Upper lobe of right lung (tissue), 1 donor: ENCODE measurements at regions not wholly inside any gene's neighbourhood (a gene's known extent, or its start where the extent isn't known, plus 50 kb on each side); places are given as distances from the start of the nearest gene placed in this dataset.

Experiments
- ATAC-seq: fragments of 200-7000 bp; cut with Tn5 transposase; one replicate; pipeline ENCODE4 v1.9.1; 2020; ENCODE audit warnings: mild to moderate bottlenecking, moderate library complexity
- DNase-seq: peaks from one replicate; pipeline ENCODE4 v3.0.0-alpha.2; 2020
- H3K27ac ChIP-seq: fragments of 200-600 bp; one replicate; pipeline ENCODE4 v1.8.0; 2022
- H3K27me3 ChIP-seq: fragments of 200-600 bp; one replicate; pipeline ENCODE4 v1.8.0; 2022; ENCODE audit warnings: mild to moderate bottlenecking
- H3K36me3 ChIP-seq: fragments of 200-600 bp; one replicate; pipeline ENCODE4 v1.8.0; 2022
- H3K4me1 ChIP-seq: fragments of 200-600 bp; one replicate; pipeline ENCODE4 v1.8.0; 2022
- H3K4me3 ChIP-seq: fragments of 200-600 bp; one replicate; pipeline ENCODE4 v1.8.0; 2022; ENCODE audit warnings: mild to moderate bottlenecking
- H3K9me3 ChIP-seq: fragments of 200-600 bp; one replicate; pipeline ENCODE4 v1.8.0; 2022
- CTCF ChIP-seq: fragments of 200-600 bp; IDR thresholded peaks from one replicate; pipeline ENCODE4 v1.8.0; 2022; ENCODE audit warnings: antibody characterized with exemption
- intact Hi-C: fragments of 100-400 bp; cut with DNase I; formaldehyde crosslinking; loops from one replicate; pipeline ENCODE4 v1.11.0; 2022
- donor health status: DM: no; HTN: yes; CAD: no; lungs with severe emphysema.

- ATAC-seq (no peak), DNase-seq (no peak)
- H3K27me3 ChIP-seq = no peaks in the 10 kb centered on the region
- no peak overlapping the region for H3K4me3 ChIP-seq
- no peak for TF ChIP-seq CTCF
- no peak overlapping the region for H3K27ac ChIP-seq
- intact Hi-C loops = no loop called here
- H3K9me3 ChIP-seq = no peaks in the 10 kb centered on the region
- H3K36me3 ChIP-seq = no peaks in the 10 kb centered on the region
- no peaks in the 10 kb centered on the region for H3K4me1 ChIP-seq
Measured at GRCh38 chr2:7971248-7971647, 710.6 kb upstream of the ID2 start.

- no peak for ATAC-seq
Measured at GRCh38 chr2:7971841-7972240, 710.0 kb upstream of the ID2 start.

DNA sequence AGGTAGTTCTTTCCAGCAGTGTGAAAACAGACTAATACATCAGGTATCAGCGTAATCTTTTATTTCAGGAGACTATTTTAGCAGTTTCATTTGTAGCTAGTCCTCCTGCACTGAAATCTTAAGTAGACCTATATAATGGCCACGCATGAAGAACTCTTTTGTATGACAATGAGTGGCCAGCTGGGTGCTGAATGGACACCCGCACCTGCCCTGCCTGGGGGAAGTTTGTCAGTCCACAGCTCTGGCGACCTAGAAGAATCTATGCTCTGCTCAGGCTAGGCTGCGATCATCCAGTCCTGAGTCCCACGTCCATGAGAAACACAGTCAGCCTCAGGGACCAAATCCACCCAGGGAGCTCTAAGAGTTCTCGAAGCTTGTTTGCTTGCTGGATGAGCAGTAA lies 709.2 kb upstream of the ID2 start:
- no peak for ATAC-seq
- intact Hi-C loops = no loop called here
- no peaks in the 10 kb centered on the region for H3K27me3 ChIP-seq
- no peaks in the 10 kb centered on the region for H3K36me3 ChIP-seq
- DNase-seq = no peak
- TF ChIP-seq CTCF = no peak
- H3K27ac ChIP-seq = no peak overlapping the region
- H3K9me3 ChIP-seq = no peaks in the 10 kb centered on the region
- no peaks in the 10 kb centered on the region for H3K4me1 ChIP-seq
- H3K4me3 ChIP-seq = no peak overlapping the region

More at GRCh38 chr2:7971841-7972240, 710.0 kb upstream of the ID2 start:
- H3K4me1 ChIP-seq = no peaks in the 10 kb centered on the region
- no peaks in the 10 kb centered on the region for H3K27me3 ChIP-seq
- TF ChIP-seq CTCF = no peak
- no peak overlapping the region for H3K27ac ChIP-seq
- intact Hi-C loops = no loop called here
- no peaks in the 10 kb centered on the region for H3K9me3 ChIP-seq
- H3K36me3 ChIP-seq = no peaks in the 10 kb centered on the region
- no peak for DNase-seq
- H3K4me3 ChIP-seq = no peak overlapping the region

- no peak for DNase-seq
- no peak for ATAC-seq
- no peak overlapping the region for H3K27ac ChIP-seq
- no peak for TF ChIP-seq CTCF
- H3K4me1 ChIP-seq = no peaks in the 10 kb centered on the region
- no peaks in the 10 kb centered on the region for H3K9me3 ChIP-seq
- no peak overlapping the region for H3K4me3 ChIP-seq
- no peaks in the 10 kb centered on the region for H3K36me3 ChIP-seq
- intact Hi-C loops = no loop called here
- no peaks in the 10 kb centered on the region for H3K27me3 ChIP-seq
Measured at GRCh38 chr2:7973801-7974480, 707.9 kb upstream of the ID2 start.

GRCh38 chr2:7974936-7975335 lies 706.9 kb upstream of the ID2 start:
- H3K4me1 ChIP-seq = no peaks in the 10 kb centered on the region
- H3K4me3 ChIP-seq = no peak overlapping the region
- ATAC-seq = no peak
- no peaks in the 10 kb centered on the region for H3K36me3 ChIP-seq
- no peak overlapping the region for H3K27ac ChIP-seq
- no peak for TF ChIP-seq CTCF
- no peaks in the 10 kb centered on the region for H3K9me3 ChIP-seq
- intact Hi-C loops = no loop called here
- DNase-seq = no peak
- H3K27me3 ChIP-seq = no peaks in the 10 kb centered on the region

GRCh38 chr2:7976206-7976605 lies 705.6 kb upstream of the ID2 start:
- intact Hi-C loops = no loop called here
- Histone ChIP-seq H3K36me3 (no peaks in the 10 kb centered on the region), H3K27me3 (no peaks in the 10 kb centered on the region), H3K9me3 (no peaks in the 10 kb centered on the region), H3K4me1 (no peaks in the 10 kb centered on the region), H3K27ac (no peak overlapping the region), H3K4me3 (no peak overlapping the region)
- ATAC-seq (no peak), DNase-seq (no peak)
- TF ChIP-seq CTCF = no peak
